H9 (cell line): ENCODE measurements at regions not wholly inside any gene's neighbourhood (a gene's known extent, or its start where the extent isn't known, plus 50 kb on each side); places are given as distances from the start of the nearest gene placed in this dataset.

Experiments
- DNase-seq: peaks from one replicate; pipeline ENCODE4 v3.0.0-alpha.2; 2017
- H2AFZ ChIP-seq: one replicate; pipeline ENCODE4 v1.6.1; 2013; ENCODE audit warnings: mild to moderate bottlenecking, low read length, control low read depth, moderate library complexity
- H2AK5ac ChIP-seq: 2 replicates; pipeline ENCODE4 v1.6.1; 2013; ENCODE audit warnings: low read length, control low read depth, mixed read lengths; ENCODE audit not compliant: insufficient read length
- H2BK120ac ChIP-seq: one replicate; pipeline ENCODE4 v1.6.1; 2013; ENCODE audit warnings: low read depth, mild to moderate bottlenecking, low read length, control low read depth, inconsistent platforms; ENCODE audit not compliant: poor library complexity, severe bottlenecking
- H2BK12ac ChIP-seq: 2 replicates; pipeline ENCODE4 v1.6.1; 2013; ENCODE audit warnings: low read length, control low read depth, mixed read lengths, low read depth; ENCODE audit not compliant: insufficient read length
- H2BK15ac ChIP-seq: 2 replicates; pipeline ENCODE4 v1.6.1; 2013; ENCODE audit warnings: low read depth, low read length, control low read depth
- H2BK20ac ChIP-seq: one replicate; pipeline ENCODE4 v1.6.1; 2013; ENCODE audit warnings: low read depth, mild to moderate bottlenecking, low read length, control low read depth, inconsistent platforms; ENCODE audit not compliant: poor library complexity, severe bottlenecking
- H2BK5ac ChIP-seq: 2 replicates; pipeline ENCODE4 v1.6.1; 2013; ENCODE audit warnings: low read length, control low read depth, mixed read lengths; ENCODE audit not compliant: insufficient read length
- H3K14ac ChIP-seq: 2 replicates; pipeline ENCODE4 v1.6.1; 2013; ENCODE audit warnings: low read length, control low read depth; ENCODE audit not compliant: insufficient read depth
- H3K18ac ChIP-seq: 2 replicates; pipeline ENCODE4 v1.6.1; 2013; ENCODE audit warnings: low read depth, mild to moderate bottlenecking, mixed read lengths, low read length, control low read depth; ENCODE audit not compliant: insufficient read length
- H3K23ac ChIP-seq: 2 replicates; pipeline ENCODE4 v1.6.1; 2013; ENCODE audit warnings: low read length, control low read depth, mixed read lengths, low read depth; ENCODE audit not compliant: insufficient read length
- H3K23me2 ChIP-seq: 2 replicates; pipeline ENCODE4 v1.6.1; 2013; ENCODE audit warnings: low read depth, mild to moderate bottlenecking, mixed read lengths, low read length, control low read depth; ENCODE audit not compliant: insufficient read length, poor library complexity, severe bottlenecking
- H3K27ac ChIP-seq: 2 replicates; pipeline ENCODE4 v1.5.1; 2013; ENCODE audit warnings: low read length, control low read depth, mixed read lengths, low read depth; ENCODE audit not compliant: insufficient read length
- H3K27me3 ChIP-seq: 2 replicates; pipeline ENCODE4 v1.6.1; 2013; ENCODE audit warnings: low read length, control low read depth, inconsistent platforms; ENCODE audit not compliant: insufficient read depth
- H3K4ac ChIP-seq: 2 replicates; pipeline ENCODE4 v1.6.1; 2013; ENCODE audit warnings: low read depth, mild to moderate bottlenecking, control low read depth, inconsistent platforms, low read length, moderate library complexity
- H3K4me1 ChIP-seq: 2 replicates; pipeline ENCODE4 v1.6.1; 2013; ENCODE audit warnings: low read length, control low read depth, inconsistent platforms; ENCODE audit not compliant: insufficient read depth
- H3K4me2 ChIP-seq: 2 replicates; pipeline ENCODE4 v1.6.1; 2013; ENCODE audit warnings: low read length, control low read depth, mixed read lengths; ENCODE audit not compliant: insufficient read length, insufficient read depth
- H3K56ac ChIP-seq: 2 replicates; pipeline ENCODE4 v1.6.1; 2013; ENCODE audit warnings: low read depth, mild to moderate bottlenecking, mixed read lengths, low read length, control low read depth; ENCODE audit not compliant: insufficient read length
- H3K79me1 ChIP-seq: 2 replicates; pipeline ENCODE4 v1.6.1; 2013; ENCODE audit warnings: low read depth, mild to moderate bottlenecking, moderate library complexity, low read length, control low read depth, inconsistent platforms; ENCODE audit not compliant: insufficient read depth, poor library complexity, severe bottlenecking
- H3K79me2 ChIP-seq: 2 replicates; pipeline ENCODE4 v1.6.1; 2013; ENCODE audit warnings: low read length, control low read depth, inconsistent platforms; ENCODE audit not compliant: insufficient read depth
- H3K9ac ChIP-seq: 2 replicates; pipeline ENCODE4 v1.6.1; 2013; ENCODE audit warnings: low read length, control low read depth, mixed read lengths; ENCODE audit not compliant: insufficient read length; ENCODE audit errors: extremely low read depth
- H3K9me3 ChIP-seq: one replicate; pipeline ENCODE4 v1.6.1; 2013; ENCODE audit warnings: low read depth, low read length, inconsistent platforms; ENCODE audit not compliant: control insufficient read depth
- H3T11ph ChIP-seq: one replicate; pipeline ENCODE4 v1.6.1; 2013; ENCODE audit warnings: mild to moderate bottlenecking, low read length, control low read depth, inconsistent platforms
- H4K20me1 ChIP-seq: one replicate; pipeline ENCODE4 v1.6.1; 2013; ENCODE audit not compliant: control insufficient read depth, insufficient read length, insufficient read depth
- H4K5ac ChIP-seq: 2 replicates; pipeline ENCODE4 v1.6.1; 2013; ENCODE audit warnings: low read depth, mild to moderate bottlenecking, mixed read lengths, low read length, control low read depth; ENCODE audit not compliant: insufficient read length
- H4K8ac ChIP-seq: replicated peaks from 2 replicates; pipeline ENCODE4 v1.6.1; 2013; ENCODE audit warnings: low read length, control low read depth, mixed read lengths, low read depth; ENCODE audit not compliant: insufficient read length
- H4K91ac ChIP-seq: 2 replicates; pipeline ENCODE4 v1.6.1; 2013; ENCODE audit warnings: low read depth, mild to moderate bottlenecking, moderate library complexity, mixed read lengths, low read length, control low read depth; ENCODE audit not compliant: insufficient read length
- H3K27ac Mint-ChIP-seq, 3 experiments: 2 replicates in 2 of 3; 3 replicates in 1 of 3; pipeline ENCODE4 v1.8.0; 2020 to 2021; ENCODE audit warnings: mixed read lengths in 3 of 3, mild to moderate bottlenecking in 1 of 3, moderate library complexity in 1 of 3
- H3K27me3 Mint-ChIP-seq: 2 replicates; pipeline ENCODE4 v1.8.0; 2021; ENCODE audit warnings: low read depth, mild to moderate bottlenecking, moderate library complexity, mixed read lengths
- H3K36me3 Mint-ChIP-seq, 3 experiments: 2 replicates in 2 of 3; 3 replicates in 1 of 3; pipeline ENCODE4 v1.8.0; 2020 to 2021; ENCODE audit warnings: low read depth in 3 of 3, mixed read lengths in 3 of 3; ENCODE audit not compliant: insufficient read depth in 1 of 3
- H3K4me1 Mint-ChIP-seq, 2 experiments: 2 replicates each; pipeline ENCODE4 v1.8.0; 2020; ENCODE audit warnings: mixed read lengths in 2 of 2
- H3K4me3 Mint-ChIP-seq, 2 experiments: 2 replicates in 1 of 2; 3 replicates in 1 of 2; pipeline ENCODE4 v1.8.0; 2020 to 2021; ENCODE audit warnings: mild to moderate bottlenecking in 2 of 2, mixed read lengths in 2 of 2, moderate library complexity in 1 of 2
- H3K9me3 Mint-ChIP-seq, 2 experiments: 2 replicates in 1 of 2; 3 replicates in 1 of 2; pipeline ENCODE4 v1.8.0; 2020; ENCODE audit warnings: mild to moderate bottlenecking in 2 of 2, mixed read lengths in 2 of 2, moderate library complexity in 1 of 2
- CTCF ChIP-seq: fragments of 200-600 bp; sonication (generic); conservative IDR thresholded peaks from 3 replicates; pipeline ENCODE4 v1.8.0; 2021; ENCODE audit warnings: antibody characterized with exemption, mild to moderate bottlenecking
- WGBS: extraction: QIAGEN DNeasy Blood & Tissue Kit; methylation state at CpG from one replicate; pipeline ENCODE4 v1.1.7; 2013; ENCODE audit warnings: missing lambda C conversion rate, low lambda C conversion rate, mixed read lengths; ENCODE audit not compliant: insufficient read length; ENCODE audit errors: extremely low coverage; 5-methylcytosine and 5-hydroxymethylcytosine counted together

DNA sequence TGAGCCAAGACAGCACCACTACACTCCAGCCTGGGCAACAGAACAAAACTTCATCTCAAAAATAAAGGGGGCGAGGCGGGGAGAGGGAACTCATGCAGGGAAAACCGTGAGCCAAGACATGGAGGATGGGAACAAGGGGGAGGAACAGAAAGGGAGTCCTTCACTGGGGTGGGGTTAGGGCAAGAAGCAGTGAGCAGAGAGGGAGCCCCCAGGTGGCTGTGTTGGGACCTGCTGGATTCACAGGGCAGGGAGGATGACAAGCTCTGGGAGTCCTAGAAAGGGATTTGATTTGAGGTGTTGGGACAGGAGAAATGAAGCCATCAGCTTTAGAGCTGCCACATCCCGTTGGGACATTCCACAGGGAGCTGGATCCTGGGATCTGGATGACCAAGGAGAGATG, 90.6 kb upstream of the TOP1 start:
- Mint-ChIP-seq H3K27ac (no peak overlapping the region), H3K4me3 (no peak overlapping the region), H3K4me1 (no peaks in the 10 kb centered on the region), H3K27me3 (peaks cover 11% of the 10 kb centered on the region), H3K9me3 (peaks cover 0 to 2% of the 10 kb centered on the region in 2 experiments; a peak in 1 of 5 replicates), H3K36me3 (no peaks in the 10 kb centered on the region)
- Histone ChIP-seq H3K23ac (no peak overlapping the region), H3K4me2 (no peak overlapping the region), H2AFZ (no peak overlapping the region), H3K79me1 (no peaks in the 10 kb centered on the region), H2BK15ac (no peak overlapping the region), H3K9ac (no peak overlapping the region), H4K91ac (no peak overlapping the region), H4K5ac (no peak overlapping the region), H3K18ac (no peak overlapping the region), H4K8ac (no peak overlapping the region), H3K23me2 (no peaks in the 10 kb centered on the region), H2BK12ac (no peak overlapping the region), H4K20me1 (no peaks in the 10 kb centered on the region), H3K4me1 (no peaks in the 10 kb centered on the region), H3K14ac (no peak overlapping the region; the same call in 1 of the 2 replicates), H2BK20ac (no peak overlapping the region), H3T11ph (no peak overlapping the region), H3K56ac (no peak overlapping the region), H2BK5ac (no peak overlapping the region), H2AK5ac (no peak overlapping the region), H3K79me2 (no peaks in the 10 kb centered on the region), H3K9me3 (no peaks in the 10 kb centered on the region), H3K27ac (no peak overlapping the region), H3K27me3 (no peaks in the 10 kb centered on the region), H3K4ac (no peak overlapping the region), H2BK120ac (no peak overlapping the region)
- TF ChIP-seq CTCF = peak; percentile 61
- peak; percentile 52 for DNase-seq
- no CpG with 5 or more reads among the region's 4 CpGs for WGBS
